GM23338 (cell line): ENCODE measurements at regions not wholly inside any gene's neighbourhood (a gene's known extent, or its start where the extent isn't known, plus 50 kb on each side); places are given as distances from the start of the nearest gene placed in this dataset.

Experiments
- ATAC-seq: fragments of 200-7000 bp; cut with Tn5 transposase; 3 replicates; pipeline ENCODE4 v1.9.1; 2020
- DNase-seq: peaks from one replicate; pipeline ENCODE4 v3.0.0-alpha.2; 2015; ENCODE audit warnings: low spot score
- H2AFZ ChIP-seq: fragments of 200-600 bp; sonication (generic); 2 replicates; pipeline ENCODE4 v1.8.0; 2016; ENCODE audit warnings: antibody characterized with exemption, mild to moderate bottlenecking, moderate library complexity
- H3F3A ChIP-seq: fragments of 200-600 bp; sonication (generic); replicated peaks from 2 replicates; pipeline ENCODE4 v1.8.0; 2017; ENCODE audit warnings: antibody characterized with exemption, mixed run types, low read depth
- H3K27ac ChIP-seq: fragments of 200-600 bp; sonication (generic); 2 replicates; pipeline ENCODE4 v1.6.1; 2016; ENCODE audit warnings: low read depth
- H3K27me3 ChIP-seq: fragments of 200-600 bp; sonication (generic); 2 replicates; pipeline ENCODE4 v1.8.0; 2016; ENCODE audit warnings: mild to moderate bottlenecking, mixed run types, moderate library complexity; ENCODE audit not compliant: insufficient read depth
- H3K36me3 ChIP-seq: fragments of 200-600 bp; sonication (generic); 2 replicates; pipeline ENCODE4 v1.8.0; 2016; ENCODE audit warnings: mild to moderate bottlenecking; ENCODE audit not compliant: insufficient read depth
- H3K4me1 ChIP-seq: fragments of 200-600 bp; sonication (generic); 2 replicates; pipeline ENCODE4 v1.8.0; 2016; ENCODE audit warnings: mild to moderate bottlenecking, moderate library complexity; ENCODE audit not compliant: insufficient read depth
- H3K4me2 ChIP-seq: fragments of 200-600 bp; sonication (generic); 2 replicates; pipeline ENCODE4 v1.7.1; 2017; ENCODE audit warnings: mixed run types
- H3K4me3 ChIP-seq: fragments of 200-600 bp; sonication (generic); 2 replicates; pipeline ENCODE4 v1.6.1; 2016; ENCODE audit warnings: mixed run types
- H3K79me2 ChIP-seq: fragments of 200-600 bp; sonication (generic); replicated peaks from 2 replicates; pipeline ENCODE4 v1.8.0; 2017; ENCODE audit warnings: mild to moderate bottlenecking; ENCODE audit not compliant: insufficient read depth
- H3K9me2 ChIP-seq: fragments of 200-600 bp; sonication (generic); 2 replicates; pipeline ENCODE4 v1.8.0; 2017; ENCODE audit not compliant: insufficient read depth
- H4K20me1 ChIP-seq: fragments of 200-600 bp; sonication (generic); replicated peaks from 2 replicates; pipeline ENCODE4 v1.8.0; 2017; ENCODE audit warnings: mild to moderate bottlenecking; ENCODE audit not compliant: insufficient read depth
- H3K27ac Mint-ChIP-seq: 2 replicates; pipeline ENCODE4 v1.8.0; 2020; ENCODE audit warnings: inconsistent platforms, mild to moderate bottlenecking, moderate library complexity, mixed read lengths
- H3K27me3 Mint-ChIP-seq: 3 replicates; pipeline ENCODE4 v1.8.0; 2022; ENCODE audit warnings: low read depth, mild to moderate bottlenecking, moderate library complexity, mixed read lengths, inconsistent platforms; ENCODE audit not compliant: insufficient read depth, poor library complexity
- H3K36me3 Mint-ChIP-seq: 3 replicates; pipeline ENCODE4 v1.8.0; 2021; ENCODE audit warnings: low read depth, mild to moderate bottlenecking, inconsistent platforms, moderate library complexity, mixed read lengths
- H3K4me1 Mint-ChIP-seq: 3 replicates; pipeline ENCODE4 v1.8.0; 2020; ENCODE audit warnings: mild to moderate bottlenecking, inconsistent platforms, mixed read lengths
- H3K4me3 Mint-ChIP-seq: 3 replicates; pipeline ENCODE4 v1.8.0; 2021; ENCODE audit warnings: moderate library complexity, mild to moderate bottlenecking, inconsistent platforms, mixed read lengths
- H3K9me3 Mint-ChIP-seq: 3 replicates; pipeline ENCODE4 v1.8.0; 2020; ENCODE audit warnings: moderate library complexity, mild to moderate bottlenecking, inconsistent platforms, mixed read lengths
- CREB1 ChIP-seq: fragments of 250-450 bp; sonication (Bioruptor Pico); IDR thresholded peaks from 2 replicates; pipeline ENCODE4 v1.5.0; 2020; ENCODE audit warnings: low read depth, mild to moderate bottlenecking, moderate library complexity
- CTCF ChIP-seq, 2 experiments: fragments of 200-600 bp in 1 of 2; sonication (generic) in 1 of 2; conservative IDR thresholded peaks; 2 replicates each; pipeline versions ENCODE4 v1.5.1 to v1.6.1; 2016 to 2017; ENCODE audit warnings: antibody characterized with exemption in 2 of 2, low read depth in 2 of 2, mild to moderate bottlenecking in 2 of 2, moderate library complexity in 1 of 2
- ETS1 ChIP-seq: IDR thresholded peaks from 2 replicates; pipeline ENCODE4 v1.6.1; 2016; ENCODE audit warnings: antibody characterized with exemption
- EZH2 ChIP-seq: fragments of 200-600 bp; sonication (generic); IDR thresholded peaks from one replicate; pipeline ENCODE4 v1.8.0; 2017; ENCODE audit warnings: antibody characterized with exemption, mild to moderate bottlenecking, low read depth; ENCODE audit not compliant: unreplicated experiment
- EZH2phosphoT487 ChIP-seq: fragments of 200-600 bp; sonication (generic); IDR thresholded peaks from one replicate; pipeline ENCODE4 v1.8.1; 2018; ENCODE audit warnings: antibody characterized with exemption; ENCODE audit not compliant: unreplicated experiment
- JUNB ChIP-seq: IDR thresholded peaks from one replicate; pipeline ENCODE4 v1.6.1; 2016; ENCODE audit warnings: antibody characterized with exemption; ENCODE audit not compliant: unreplicated experiment
- NANOG ChIP-seq: IDR thresholded peaks from 2 replicates; pipeline ENCODE4 v1.6.1; 2016; ENCODE audit warnings: antibody characterized with exemption, borderline replicate concordance
- POLR2AphosphoS5 ChIP-seq: IDR thresholded peaks from 2 replicates; pipeline ENCODE4 v1.6.1; 2016; ENCODE audit warnings: antibody characterized with exemption, low read depth
- REST ChIP-seq: IDR thresholded peaks from one replicate; pipeline ENCODE4 v1.6.1; 2018; ENCODE audit warnings: antibody characterized with exemption; ENCODE audit not compliant: unreplicated experiment
- STAT1 ChIP-seq: IDR thresholded peaks from one replicate; pipeline ENCODE4 v1.6.1; 2016; ENCODE audit warnings: antibody characterized with exemption; ENCODE audit not compliant: unreplicated experiment
- ZNF114 ChIP-seq: fragments of 250-450 bp; sonication (Bioruptor Pico); IDR thresholded peaks from 2 replicates; pipeline ENCODE4 v1.5.0; 2020; ENCODE audit warnings: mild to moderate bottlenecking, moderate library complexity
- ZNF331 ChIP-seq: fragments of 250-450 bp; sonication (Bioruptor Pico); IDR thresholded peaks from 2 replicates; pipeline ENCODE4 v1.5.0; 2020; ENCODE audit warnings: low read depth, mild to moderate bottlenecking, moderate library complexity
- ZNF462 ChIP-seq: fragments of 250-450 bp; sonication (Bioruptor Pico); IDR thresholded peaks from 2 replicates; pipeline ENCODE4 v1.5.0; 2020; ENCODE audit warnings: mild to moderate bottlenecking, moderate library complexity

GRCh38 chr3:135719449-135719848 lies 246.1 kb upstream of the PPP2R3A start:
- Histone ChIP-seq H3K4me1 (peaks cover 17% of the 10 kb centered on the region), H3K4me2 (peak overlapping the region; percentile 42; the same call in 1 of the 2 replicates)
- no peak for ATAC-seq

More at GRCh38 chr3:135719449-135719848, 246.1 kb upstream of the PPP2R3A start:
- Histone ChIP-seq H3K79me2 (no peaks in the 10 kb centered on the region), H3K4me3 (no peak overlapping the region), H3K9me2 (peaks cover 11% of the 10 kb centered on the region), H3K27ac (no peak overlapping the region), H3K36me3 (no peaks in the 10 kb centered on the region), H4K20me1 (no peaks in the 10 kb centered on the region), H2AFZ (no peak overlapping the region), H3K27me3 (no peaks in the 10 kb centered on the region), H3F3A (no peaks in the 10 kb centered on the region)
- no peak for DNase-seq
- H3K4me3 Mint-ChIP-seq: no peak overlapping the region
- H3K27me3 Mint-ChIP-seq: peaks cover 2% of the 10 kb centered on the region
- H3K36me3 Mint-ChIP-seq: peaks cover 5% of the 10 kb centered on the region; the same call in 2 of the 3 replicates
- peaks cover 9% of the 10 kb centered on the region for H3K9me3 Mint-ChIP-seq
- TF ChIP-seq NANOG (no peak), CTCF (conservative IDR thresholded peaks at IDR 0.05; ENCODE audit: low read depth in 2 of 2) (no peak), ZNF114 (no peak), POLR2AphosphoS5 (no peak), STAT1 (no peak), ZNF462 (CRISPR knock-in tag) (no peak), CREB1 (CRISPR knock-in tag) (no peak), ZNF331 (CRISPR knock-in tag) (no peak), EZH2phosphoT487 (no peak), EZH2 (no peak), REST (no peak), ETS1 (no peak), JUNB (no peak)
- H3K4me1 Mint-ChIP-seq: peaks cover 18% of the 10 kb centered on the region
- no peak overlapping the region for H3K27ac Mint-ChIP-seq
